ENCODE measurements at regions not wholly inside any gene's neighbourhood (a gene's known extent, or its start where the extent isn't known, plus 50 kb on each side); places are given as distances from the start of the nearest gene placed in this dataset.

GRCh38 chr9:107390778-107391177 is 98.8 kb downstream of the KLF4 start:
- Mint-ChIP-seq H3K4me3 (no peak overlapping the region), H3K4me1 (no peaks in the 10 kb centered on the region), H3K9me3 (no peaks in the 10 kb centered on the region), H3K27me3 (peaks cover 9% of the 10 kb centered on the region), H3K27ac (no peak overlapping the region), H3K36me3 (no peaks in the 10 kb centered on the region)
- ATAC-seq: no peak

GRCh38 chr9:107390279-107390678 is 99.3 kb downstream of the KLF4 start:
- no peak overlapping the region for H3K27ac Mint-ChIP-seq
- ATAC-seq: no peak
- peaks cover 9% of the 10 kb centered on the region for H3K27me3 Mint-ChIP-seq
- H3K9me3 Mint-ChIP-seq: no peaks in the 10 kb centered on the region
- H3K4me3 Mint-ChIP-seq: no peak overlapping the region
- no peaks in the 10 kb centered on the region for H3K4me1 Mint-ChIP-seq
- no peaks in the 10 kb centered on the region for H3K36me3 Mint-ChIP-seq

- no peaks in the 10 kb centered on the region for H3K36me3 Mint-ChIP-seq
- no peak overlapping the region for H3K27ac Mint-ChIP-seq
- no peak overlapping the region for H3K4me3 Mint-ChIP-seq
- H3K27me3 Mint-ChIP-seq: peaks cover 15% of the 10 kb centered on the region
- H3K4me1 Mint-ChIP-seq: no peaks in the 10 kb centered on the region
- ATAC-seq: no peak
- no peaks in the 10 kb centered on the region for H3K9me3 Mint-ChIP-seq
Observed at GRCh38 chr9:107389617-107390071, 99.9 kb downstream of the KLF4 start.

- no peaks in the 10 kb centered on the region for H3K4me1 Mint-ChIP-seq
- no peaks in the 10 kb centered on the region for H3K36me3 Mint-ChIP-seq
- no peak overlapping the region for H3K27ac Mint-ChIP-seq
- peaks cover 22% of the 10 kb centered on the region for H3K27me3 Mint-ChIP-seq
- H3K4me3 Mint-ChIP-seq: no peak overlapping the region
- ATAC-seq: no peak
- no peaks in the 10 kb centered on the region for H3K9me3 Mint-ChIP-seq
Observed at GRCh38 chr9:107388890-107389289, 100.7 kb downstream of the KLF4 start.

GRCh38 chr9:107387409-107387808 is 102.2 kb downstream of the KLF4 start:
- no peaks in the 10 kb centered on the region for H3K36me3 Mint-ChIP-seq
- no peaks in the 10 kb centered on the region for H3K4me1 Mint-ChIP-seq
- H3K4me3 Mint-ChIP-seq: no peak overlapping the region
- H3K27ac Mint-ChIP-seq: no peak overlapping the region
- peaks cover 23% of the 10 kb centered on the region for H3K27me3 Mint-ChIP-seq
- no peaks in the 10 kb centered on the region for H3K9me3 Mint-ChIP-seq
- no peak for ATAC-seq

GRCh38 chr9:107386396-107386795 is 103.2 kb downstream of the KLF4 start:
- Mint-ChIP-seq H3K27ac (no peak overlapping the region), H3K9me3 (no peaks in the 10 kb centered on the region), H3K27me3 (peaks cover 25% of the 10 kb centered on the region), H3K36me3 (no peaks in the 10 kb centered on the region), H3K4me3 (no peak overlapping the region), H3K4me1 (no peaks in the 10 kb centered on the region)
- no peak for ATAC-seq
